ENCODE measurements at regions not wholly inside any gene's neighbourhood (a gene's known extent, or its start where the extent isn't known, plus 50 kb on each side); places are given as distances from the start of the nearest gene placed in this dataset.
"Not testable (repeated sequence)": the region's sequence is repeated elsewhere in the genome, so short reads cannot be mapped to it uniquely, and the experiment has no call there.

GRCh38 chr3:6392123-6392522 is 468.8 kb upstream of the GRM7 start:
- peaks cover 0 to 3% (median 0%) of the 10 kb centered on the region in 9 donors for H3K27me3 ChIP-seq
- peak in 2 of 12 donors; percentile 14 to 19 for TF ChIP-seq CTCF (IDR thresholded peaks at IDR 0.05)
- TF ChIP-seq POLR2A (IDR thresholded peaks at IDR 0.05): no peak
- H3K4me1 ChIP-seq: no peaks in the 10 kb centered on the region
- DNase-seq (no peak), ATAC-seq (no peak)
- no peak overlapping the region for H3K4me3 ChIP-seq
- intact Hi-C loops (cut with DNase I): loop anchor here in 2 of 10 donors (2.0 to 5.0 kb wide), 2 partner anchors 405 to 407 kb away; no protein-coding TSS in a partner anchor
- H3K9me3 ChIP-seq: no peaks in the 10 kb centered on the region
- no peak overlapping the region for H3K27ac ChIP-seq
- H3K36me3 ChIP-seq: no peaks in the 10 kb centered on the region
- 71 to 79% (median 75%) methylated on average over 2 of the region's 2 CpGs for WGBS, 4 donors

- Histone ChIP-seq H3K4me3 (no peak overlapping the region), H3K27ac (no peak overlapping the region), H3K4me1 (no peaks in the 10 kb centered on the region), H3K36me3 (no peaks in the 10 kb centered on the region), H3K27me3 (peaks cover 0 to 3% (median 0%) of the 10 kb centered on the region in 9 donors), H3K9me3 (no peaks in the 10 kb centered on the region)
- DNase-seq (no peak), ATAC-seq (no peak)
- no peak for TF ChIP-seq CTCF (IDR thresholded peaks at IDR 0.05)
- TF ChIP-seq POLR2A (IDR thresholded peaks at IDR 0.05): no peak
- WGBS, 4 donors: 70 to 82% (median 72%) methylated on average over 2 of the region's 2 CpGs
- intact Hi-C loops (cut with DNase I): loop anchor here in 1 of 10 donors (5.0 kb wide), 1 partner anchor 402 kb away; no protein-coding TSS in a partner anchor
Measured at GRCh38 chr3:6394944-6395343, 466.0 kb upstream of the GRM7 start.

- no peak for DNase-seq
- Histone ChIP-seq H3K36me3 (no peaks in the 10 kb centered on the region), H3K27ac (no peak overlapping the region), H3K4me3 (no peak overlapping the region), H3K9me3 (no peaks in the 10 kb centered on the region), H3K4me1 (no peaks in the 10 kb centered on the region), H3K27me3 (peaks cover 0 to 3% (median 0%) of the 10 kb centered on the region in 9 donors)
- TF ChIP-seq CTCF (IDR thresholded peaks at IDR 0.05) (no peak), POLR2A (IDR thresholded peaks at IDR 0.05) (no peak)
- intact Hi-C loops (cut with DNase I): no loop called here
- 30 to 45% (median 36%) methylated on average over 1 of the region's 1 CpG for WGBS, 4 donors
- no peak for ATAC-seq
Measured at GRCh38 chr3:6396631-6397030, 464.3 kb upstream of the GRM7 start.

- H3K4me1 ChIP-seq; H3K27ac ChIP-seq; H3K27me3 ChIP-seq; H3K36me3 ChIP-seq; intact Hi-C loops (cut with DNase I); DNase-seq; ATAC-seq; H3K4me3 ChIP-seq: not testable (repeated sequence)
- peaks cover 0 to 21% (median 3%) of the 10 kb centered on the region in 12 donors for H3K9me3 ChIP-seq
- 79 to 86% (median 83%) methylated on average over 4 of the region's 4 CpGs for WGBS, 4 donors
Measured at GRCh38 chr3:6402666-6403065, 458.2 kb upstream of the GRM7 start.

- H3K4me3 ChIP-seq; ATAC-seq; DNase-seq; H3K27me3 ChIP-seq; H3K27ac ChIP-seq; H3K36me3 ChIP-seq; intact Hi-C loops (cut with DNase I); H3K4me1 ChIP-seq: not testable (repeated sequence)
- H3K9me3 ChIP-seq: peaks cover 0 to 21% (median 3%) of the 10 kb centered on the region in 12 donors
- WGBS, 4 donors: 75 to 78% (median 77%) methylated on average over 4 of the region's 4 CpGs
Measured at GRCh38 chr3:6406923-6407322, 454.0 kb upstream of the GRM7 start.
